ENCODE measurements at regions not wholly inside any gene's neighbourhood (a gene's known extent, or its start where the extent isn't known, plus 50 kb on each side); places are given as distances from the start of the nearest gene placed in this dataset.
"Not testable (repeated sequence)": the region's sequence is repeated elsewhere in the genome, so short reads cannot be mapped to it uniquely, and the experiment has no call there.

DNA sequence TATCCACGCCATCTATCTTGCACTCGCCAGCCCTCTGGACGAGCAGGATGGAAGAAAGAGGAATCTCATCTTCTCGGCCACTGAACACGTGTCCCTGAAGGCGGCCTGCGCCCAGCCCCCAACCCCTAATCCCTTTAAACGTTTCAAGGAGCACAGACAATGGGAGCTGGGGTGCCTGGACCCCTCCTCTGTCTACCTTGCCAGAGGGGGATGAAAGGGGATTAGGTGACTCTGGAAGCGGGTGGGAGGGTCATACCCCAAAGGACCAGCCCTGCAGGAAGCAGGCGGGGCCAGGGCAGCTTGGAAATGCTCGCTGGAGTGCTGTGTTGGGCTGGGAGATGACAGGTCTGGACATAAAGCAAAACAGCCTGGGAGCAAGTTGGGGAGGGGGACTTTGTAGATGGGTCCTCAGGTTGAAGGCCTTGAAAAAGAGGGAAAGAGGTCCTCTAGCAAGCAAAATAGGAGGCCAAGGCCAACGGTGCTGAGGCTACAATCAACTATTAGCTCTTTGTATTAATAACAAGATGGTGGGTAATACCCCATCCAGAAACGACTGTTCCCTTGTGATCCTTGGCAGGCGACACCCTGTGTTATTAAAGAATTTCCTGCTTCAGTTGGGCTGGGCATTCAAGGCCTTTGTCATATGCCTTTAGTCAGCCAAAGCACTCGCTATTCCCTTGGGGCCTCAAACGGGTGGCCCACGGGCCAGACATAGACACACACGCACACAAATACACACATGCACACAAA is 126.5 kb upstream of the UNC5B start:
- DNase-seq: no peak
- in situ Hi-C loops (cut with HindIII; ENCODE audit: low pct_ligation_motif_present, low pct_unique_long_range_greater_than_20kb, low sequenced_read_pairs): no loop called here

- in situ Hi-C loops (cut with HindIII; ENCODE audit: low pct_ligation_motif_present, low pct_unique_long_range_greater_than_20kb, low sequenced_read_pairs): no loop called here
- no peak for DNase-seq
Observed at GRCh38 chr10:71086439-71087080, 125.8 kb upstream of the UNC5B start.

DNA sequence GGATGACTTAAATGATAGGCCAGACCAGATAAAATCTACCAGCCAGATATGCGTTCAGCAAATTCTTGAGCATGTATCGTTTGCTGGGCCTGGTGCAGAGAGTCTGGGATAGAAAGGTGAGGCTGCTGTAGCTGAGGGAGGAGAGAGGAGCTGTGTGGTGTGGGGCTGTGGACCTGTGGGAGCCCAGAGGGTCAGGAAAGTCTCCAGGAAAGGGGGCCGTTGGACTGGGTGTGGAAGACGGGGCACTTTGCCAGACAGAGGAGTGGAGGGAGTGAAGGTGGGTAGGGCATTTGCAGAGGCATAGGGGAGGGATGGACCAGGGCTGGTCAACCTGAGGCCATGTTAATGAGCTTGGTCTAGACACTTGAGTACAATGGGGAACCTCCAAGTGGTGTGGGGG is 124.7 kb upstream of the UNC5B start:
- DNase-seq: no peak
- in situ Hi-C loops (cut with HindIII; ENCODE audit: low pct_ligation_motif_present, low pct_unique_long_range_greater_than_20kb, low sequenced_read_pairs): no loop called here

GRCh38 chr10:71088054-71088453 is 124.3 kb upstream of the UNC5B start:
- in situ Hi-C loops (cut with HindIII; ENCODE audit: low pct_ligation_motif_present, low pct_unique_long_range_greater_than_20kb, low sequenced_read_pairs): no loop called here
- peak; percentile 81 for DNase-seq

DNA sequence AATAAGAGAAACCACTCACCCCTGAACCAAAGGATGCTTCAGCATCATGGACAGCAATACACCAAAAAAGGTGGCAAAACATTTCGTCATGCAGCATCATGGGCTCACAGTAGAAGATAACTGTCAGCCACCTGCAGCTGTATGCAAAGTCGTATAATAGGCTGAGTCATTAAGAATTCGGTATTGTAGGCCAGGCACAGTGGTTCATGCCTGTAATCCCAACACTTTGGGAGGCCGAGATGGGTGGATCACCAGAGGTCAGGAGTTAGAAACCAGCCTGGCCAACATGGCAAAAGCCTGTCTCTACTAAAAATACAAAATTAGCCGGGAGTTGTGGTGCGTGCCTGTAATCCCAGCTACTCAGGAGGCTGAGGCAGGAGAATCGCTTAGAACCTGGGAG is 123.8 kb upstream of the UNC5B start:
- in situ Hi-C loops (cut with HindIII; ENCODE audit: low pct_ligation_motif_present, low pct_unique_long_range_greater_than_20kb, low sequenced_read_pairs): not testable (repeated sequence)

GRCh38 chr10:71089162-71089561 is 123.2 kb upstream of the UNC5B start:
- no peak for DNase-seq
- in situ Hi-C loops (cut with HindIII; ENCODE audit: low pct_ligation_motif_present, low pct_unique_long_range_greater_than_20kb, low sequenced_read_pairs): no loop called here

More for the DNA sequence above, 123.8 kb upstream of the UNC5B start:
- DNase-seq: not testable (repeated sequence)

DNA sequence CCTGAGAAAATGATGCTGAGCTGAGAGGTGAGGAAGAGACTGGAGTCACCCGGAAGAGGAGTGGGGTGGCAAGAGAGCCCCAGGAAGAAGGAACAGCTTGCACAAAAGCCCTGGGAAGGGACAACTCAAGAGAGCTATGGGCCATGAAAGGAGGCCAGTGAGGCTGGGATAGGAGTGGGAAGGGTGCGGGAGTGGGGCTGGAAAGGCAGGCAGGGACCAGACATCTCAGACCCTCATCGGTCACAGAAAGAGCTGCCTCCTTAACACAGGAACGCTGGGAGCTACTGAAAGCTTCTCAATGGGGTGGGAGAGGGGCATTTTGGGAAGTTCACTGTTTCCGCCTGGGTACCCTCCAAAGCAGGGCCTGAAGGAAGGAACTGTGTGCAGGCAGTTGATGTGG is 122.0 kb upstream of the UNC5B start:
- DNase-seq: no peak
- in situ Hi-C loops (cut with HindIII; ENCODE audit: low pct_ligation_motif_present, low pct_unique_long_range_greater_than_20kb, low sequenced_read_pairs): no loop called here

GRCh38 chr10:71090801-71091200 is 121.6 kb upstream of the UNC5B start:
- in situ Hi-C loops (cut with HindIII; ENCODE audit: low pct_ligation_motif_present, low pct_unique_long_range_greater_than_20kb, low sequenced_read_pairs): no loop called here
- no peak for DNase-seq

DNA sequence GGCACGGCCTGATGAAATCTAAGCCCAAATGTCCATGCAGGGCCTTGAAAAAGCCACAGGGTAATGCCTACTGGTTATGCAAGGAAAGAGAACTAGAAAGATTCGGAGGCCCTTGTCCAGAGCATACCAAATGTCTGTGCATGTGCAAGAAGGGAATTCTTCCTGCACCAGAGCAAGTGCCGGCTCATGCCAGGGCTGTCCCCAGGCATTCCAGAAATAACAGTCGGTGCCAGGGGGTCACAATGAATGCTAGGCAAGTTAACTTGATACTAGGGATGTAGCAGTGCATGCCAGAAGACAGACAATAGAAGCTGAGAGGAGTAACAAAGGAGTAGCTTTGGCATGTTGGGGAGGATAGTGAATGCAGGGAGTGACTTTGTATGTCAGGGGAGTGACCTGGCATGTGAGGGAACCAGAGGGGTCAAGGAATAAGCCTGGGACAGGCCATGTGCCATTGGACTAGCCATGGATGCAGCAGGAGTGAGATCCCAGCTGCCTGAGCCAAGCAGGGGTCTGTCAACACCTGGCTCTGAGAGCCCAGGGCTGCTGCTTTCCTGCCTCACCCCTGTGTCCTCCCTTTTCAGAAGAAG is 119.5 kb upstream of the UNC5B start:
- DNase-seq: no peak
- in situ Hi-C loops (cut with HindIII; ENCODE audit: low pct_ligation_motif_present, low pct_unique_long_range_greater_than_20kb, low sequenced_read_pairs): no loop called here

DNA sequence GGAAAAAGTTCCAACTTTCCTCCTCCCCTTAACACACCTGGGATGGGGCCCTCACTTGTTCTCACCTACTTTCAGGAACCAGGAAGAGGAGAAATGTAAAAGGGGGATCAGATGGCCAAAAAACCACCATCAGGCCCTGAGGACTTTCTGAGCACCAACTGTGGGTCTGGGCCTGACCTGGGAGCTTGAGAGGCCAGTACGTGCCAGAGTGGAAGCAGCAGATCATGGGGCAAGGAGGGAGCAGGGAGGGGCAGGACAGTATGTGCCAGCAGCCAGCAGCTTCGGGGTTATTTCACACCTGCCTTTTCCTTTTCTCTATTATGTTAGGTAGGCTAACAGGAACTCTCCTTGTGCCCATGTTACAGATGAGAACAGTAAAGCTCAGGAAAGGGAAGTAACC is 118.8 kb upstream of the UNC5B start:
- DNase-seq: no peak
- in situ Hi-C loops (cut with HindIII; ENCODE audit: low pct_ligation_motif_present, low pct_unique_long_range_greater_than_20kb, low sequenced_read_pairs): no loop called here

GRCh38 chr10:71094712-71095390 is 117.5 kb upstream of the UNC5B start:
- in situ Hi-C loops (cut with HindIII; ENCODE audit: low pct_ligation_motif_present, low pct_unique_long_range_greater_than_20kb, low sequenced_read_pairs): no loop called here
- no peak for DNase-seq

GRCh38 chr10:71099731-71100361 is 112.5 kb upstream of the UNC5B start:
- DNase-seq: no peak
- in situ Hi-C loops (cut with HindIII; ENCODE audit: low pct_ligation_motif_present, low pct_unique_long_range_greater_than_20kb, low sequenced_read_pairs): no loop called here

DNA sequence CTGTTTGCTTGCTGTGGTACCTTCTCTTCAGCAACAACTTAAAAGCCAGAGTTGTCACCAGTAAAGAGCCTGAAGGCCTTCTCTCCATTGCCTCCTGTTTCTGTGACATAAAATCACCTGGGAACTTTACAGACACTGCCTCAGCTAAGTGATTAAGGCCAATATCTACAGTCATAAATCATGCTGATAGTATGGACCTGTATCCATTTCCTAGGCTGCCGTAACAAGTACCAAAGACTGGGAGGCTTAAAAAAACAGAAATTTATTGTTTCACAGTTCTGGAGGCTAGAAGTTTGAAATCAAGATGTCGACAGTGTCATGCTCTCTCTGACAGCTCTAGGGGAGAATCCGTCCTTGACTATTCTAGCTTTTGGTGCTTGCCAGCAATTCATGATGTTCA is 108.4 kb upstream of the UNC5B start:
- no peak for DNase-seq
- in situ Hi-C loops (cut with HindIII; ENCODE audit: low pct_ligation_motif_present, low pct_unique_long_range_greater_than_20kb, low sequenced_read_pairs): no loop called here

DNA sequence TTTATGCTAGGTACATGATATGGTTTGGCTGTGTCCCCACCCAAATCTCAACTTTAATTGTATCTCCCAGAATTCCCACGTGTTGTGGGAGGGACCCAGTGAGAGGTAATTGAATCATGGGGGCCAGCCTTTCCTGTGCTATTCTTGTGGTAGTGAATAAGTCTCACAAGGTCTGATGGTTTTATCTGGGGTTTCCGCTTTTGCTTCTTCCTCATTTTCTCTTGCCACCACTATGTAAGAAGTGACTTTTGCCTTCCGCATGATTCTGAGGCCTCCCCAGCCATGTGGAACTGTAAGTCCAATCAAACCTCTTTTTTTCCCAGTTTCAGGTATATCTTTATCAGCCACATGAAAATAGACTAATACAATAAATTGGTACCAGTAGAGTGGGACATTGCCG is 106.2 kb upstream of the UNC5B start:
- in situ Hi-C loops (cut with HindIII; ENCODE audit: low pct_ligation_motif_present, low pct_unique_long_range_greater_than_20kb, low sequenced_read_pairs); DNase-seq: not testable (repeated sequence)

DNA sequence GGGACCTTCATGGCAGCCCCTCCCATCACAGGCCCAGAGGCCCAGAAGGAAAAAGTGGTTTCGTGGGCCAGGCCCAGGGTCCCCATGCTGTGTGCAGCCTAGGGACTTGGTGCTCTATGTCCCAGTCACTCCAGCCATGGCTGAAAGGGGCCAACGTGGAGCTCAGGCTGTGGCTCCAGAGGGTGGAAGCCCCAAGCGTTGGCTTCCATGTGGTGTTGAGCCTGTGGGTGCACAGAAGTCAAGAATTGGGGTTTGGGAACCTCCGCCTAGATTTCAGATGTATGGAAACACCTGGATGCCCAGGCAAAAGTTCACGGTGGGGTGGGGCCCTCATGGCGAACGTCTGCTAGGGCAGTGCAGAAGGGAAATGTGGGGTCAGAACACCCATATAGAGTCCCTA is 105.3 kb upstream of the UNC5B start:
- in situ Hi-C loops (cut with HindIII; ENCODE audit: low pct_ligation_motif_present, low pct_unique_long_range_greater_than_20kb, low sequenced_read_pairs); DNase-seq: not testable (repeated sequence)

DNA sequence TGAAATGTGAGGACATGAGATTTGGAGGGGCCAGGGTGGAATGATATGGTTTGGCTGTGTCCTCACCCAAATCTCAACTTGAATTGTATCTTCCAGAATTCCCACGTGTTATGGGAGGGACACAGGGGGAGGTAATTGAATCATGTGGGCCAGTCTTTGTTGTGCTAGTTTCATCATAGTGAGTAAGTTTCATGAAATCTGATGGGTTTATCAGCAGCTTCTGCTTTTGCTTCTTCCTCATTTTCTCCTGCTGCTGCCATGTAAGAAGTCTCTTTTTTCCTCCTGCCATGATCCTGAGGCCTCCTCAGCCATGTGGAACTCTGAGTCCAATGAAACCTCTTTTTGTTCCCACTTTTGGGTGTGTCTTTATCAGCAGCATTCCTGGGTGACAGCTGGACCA is 104.3 kb upstream of the UNC5B start:
- DNase-seq; in situ Hi-C loops (cut with HindIII; ENCODE audit: low pct_ligation_motif_present, low pct_unique_long_range_greater_than_20kb, low sequenced_read_pairs): not testable (repeated sequence)

DNA sequence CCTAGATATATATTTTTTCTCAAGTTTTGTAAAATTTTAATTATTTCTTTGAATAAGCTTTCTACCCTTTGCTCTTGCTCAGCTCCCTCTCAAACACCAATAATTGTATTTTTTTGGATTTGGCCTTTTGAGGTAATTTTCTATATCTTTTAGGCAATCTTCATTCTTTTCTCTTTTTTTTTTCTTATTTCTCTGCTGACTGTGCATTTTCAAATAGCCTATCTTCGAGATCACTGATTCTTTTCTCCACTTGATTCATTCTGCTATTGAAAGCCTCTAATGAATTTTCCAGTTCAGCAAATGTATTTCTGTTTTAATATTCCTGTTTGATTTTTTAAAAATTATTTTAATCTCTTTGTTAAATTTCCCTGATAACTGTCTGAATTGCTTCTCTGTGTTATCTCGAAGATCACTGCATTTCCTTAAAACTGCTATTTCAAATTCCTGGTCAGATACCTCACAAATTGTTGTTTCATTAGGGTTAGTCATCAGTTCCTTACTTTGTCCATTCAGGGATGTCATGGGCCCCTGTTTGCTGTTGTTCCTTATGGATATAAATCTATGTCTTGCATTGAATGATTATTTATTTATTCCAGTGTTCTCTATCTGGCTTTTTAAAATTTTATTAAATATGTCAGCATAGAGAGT is 100.1 kb upstream of the UNC5B start:
- in situ Hi-C loops (cut with HindIII; ENCODE audit: low pct_ligation_motif_present, low pct_unique_long_range_greater_than_20kb, low sequenced_read_pairs): no loop called here
- DNase-seq: no peak

DNA sequence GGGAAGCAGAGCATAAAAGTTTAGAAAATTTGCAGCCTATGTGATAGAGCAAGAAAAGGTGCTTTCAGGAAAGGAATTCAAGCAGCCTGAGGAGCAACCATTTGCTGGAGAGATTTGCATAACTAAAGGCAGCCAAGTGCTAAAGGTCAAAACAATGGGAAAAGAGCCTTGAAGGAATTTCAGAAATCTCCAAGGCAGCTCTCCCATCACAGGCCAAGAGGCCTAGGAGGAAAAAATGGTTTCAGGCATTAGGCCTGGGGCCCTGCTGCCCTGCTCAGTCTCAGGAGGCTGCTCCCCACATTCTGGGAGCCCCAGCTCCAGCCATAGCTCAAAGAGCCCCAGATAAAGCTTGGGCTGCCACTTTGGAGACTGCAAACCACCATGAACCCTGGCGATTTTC is 95.9 kb upstream of the UNC5B start:
- in situ Hi-C loops (cut with HindIII; ENCODE audit: low pct_ligation_motif_present, low pct_unique_long_range_greater_than_20kb, low sequenced_read_pairs): no loop called here
- no peak for DNase-seq
